ENCODE measurements at regions not wholly inside any gene's neighbourhood (a gene's known extent, or its start where the extent isn't known, plus 50 kb on each side); places are given as distances from the start of the nearest gene placed in this dataset.

- TF ChIP-seq EZH2 (IDR thresholded peaks at IDR 0.05; ENCODE audit: borderline replicate concordance, low read length) (no peak), CTCF (conservative IDR thresholded peaks at IDR 0.05 in 1 of 2, IDR thresholded peaks at IDR 0.05 in 1 of 2; ENCODE audit: extremely low read depth in 1 of 2, insufficient read depth in 1 of 2, low read depth in 1 of 2, low read length in 2 of 2) (no peak)
Observed at GRCh38 chr1:115527746-115528145, 114.0 kb upstream of the VANGL1 start.

Data from mammary epithelial cell (primary cell).